Type B pancreatic cell (in vitro differentiated cells): ENCODE measurements at regions not wholly inside any gene's neighbourhood (a gene's known extent, or its start where the extent isn't known, plus 50 kb on each side); places are given as distances from the start of the nearest gene placed in this dataset.
A peak's percentile ranks its signal among the peaks of the same experiment; 100 is the strongest.

Experiments
- DNase-seq: peaks from one replicate; pipeline ENCODE4 v3.0.0; 2021; ENCODE audit warnings: mixed read lengths; ENCODE audit not compliant: unreplicated experiment; ENCODE audit errors: extremely low spot score
- H3K27ac Mint-ChIP-seq: 2 replicates; pipeline ENCODE4 v1.8.0; 2021; ENCODE audit warnings: mild to moderate bottlenecking, mixed read lengths
- H3K27me3 Mint-ChIP-seq: 2 replicates; pipeline ENCODE4 v1.8.0; 2021; ENCODE audit warnings: mixed read lengths
- H3K36me3 Mint-ChIP-seq: 2 replicates; pipeline ENCODE4 v1.8.0; 2021; ENCODE audit warnings: mixed read lengths
- H3K4me1 Mint-ChIP-seq: one replicate; pipeline ENCODE4 v1.8.0; 2021; ENCODE audit warnings: mixed read lengths; ENCODE audit not compliant: unreplicated experiment
- H3K4me3 Mint-ChIP-seq: 2 replicates; pipeline ENCODE4 v1.8.0; 2021; ENCODE audit warnings: mild to moderate bottlenecking, mixed read lengths
- H3K9me3 Mint-ChIP-seq: 2 replicates; pipeline ENCODE4 v1.8.0; 2021; ENCODE audit warnings: mixed read lengths
- TF ChIP-seq, protein P1 (sequence below): fragments of 200-600 bp; sonication (generic); conservative IDR thresholded peaks from 2 replicates; pipeline ENCODE4 v1.5.0; 2021; ENCODE audit warnings: antibody characterized with exemption, mild to moderate bottlenecking

DNA sequence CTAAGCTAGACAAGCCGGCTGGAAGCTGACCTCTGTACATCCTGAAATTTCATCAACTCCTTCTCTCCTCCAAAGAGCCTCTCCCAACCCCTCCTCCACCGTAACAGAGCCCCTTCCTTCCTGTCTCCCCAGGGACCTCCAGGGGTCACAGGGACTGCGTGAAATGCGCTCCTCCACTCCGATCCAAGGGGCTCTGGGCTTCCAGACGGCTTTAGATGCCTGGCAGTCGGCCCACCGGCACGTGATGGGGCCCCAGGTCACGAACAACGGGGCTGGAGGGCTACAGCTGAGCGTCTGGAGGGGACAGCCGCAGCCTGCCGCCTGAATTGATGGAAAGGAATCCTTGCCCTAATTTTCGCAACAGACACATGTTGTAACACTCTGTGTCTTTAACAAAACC is 264.1 kb downstream of the MN1 start:
- peaks cover 37% of the 10 kb centered on the region for H3K27me3 Mint-ChIP-seq
- no peaks in the 10 kb centered on the region for H3K9me3 Mint-ChIP-seq
- H3K27ac Mint-ChIP-seq = peak overlapping the region; percentile 34
- TF ChIP-seq, protein P1, sequence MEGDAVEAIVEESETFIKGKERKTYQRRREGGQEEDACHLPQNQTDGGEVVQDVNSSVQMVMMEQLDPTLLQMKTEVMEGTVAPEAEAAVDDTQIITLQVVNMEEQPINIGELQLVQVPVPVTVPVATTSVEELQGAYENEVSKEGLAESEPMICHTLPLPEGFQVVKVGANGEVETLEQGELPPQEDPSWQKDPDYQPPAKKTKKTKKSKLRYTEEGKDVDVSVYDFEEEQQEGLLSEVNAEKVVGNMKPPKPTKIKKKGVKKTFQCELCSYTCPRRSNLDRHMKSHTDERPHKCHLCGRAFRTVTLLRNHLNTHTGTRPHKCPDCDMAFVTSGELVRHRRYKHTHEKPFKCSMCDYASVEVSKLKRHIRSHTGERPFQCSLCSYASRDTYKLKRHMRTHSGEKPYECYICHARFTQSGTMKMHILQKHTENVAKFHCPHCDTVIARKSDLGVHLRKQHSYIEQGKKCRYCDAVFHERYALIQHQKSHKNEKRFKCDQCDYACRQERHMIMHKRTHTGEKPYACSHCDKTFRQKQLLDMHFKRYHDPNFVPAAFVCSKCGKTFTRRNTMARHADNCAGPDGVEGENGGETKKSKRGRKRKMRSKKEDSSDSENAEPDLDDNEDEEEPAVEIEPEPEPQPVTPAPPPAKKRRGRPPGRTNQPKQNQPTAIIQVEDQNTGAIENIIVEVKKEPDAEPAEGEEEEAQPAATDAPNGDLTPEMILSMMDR = no peak
- H3K4me1 Mint-ChIP-seq = peaks cover 47% of the 10 kb centered on the region
- no peaks in the 10 kb centered on the region for H3K36me3 Mint-ChIP-seq
- peak; percentile 78 for DNase-seq
- H3K4me3 Mint-ChIP-seq = peak overlapping the region; percentile 44

DNA sequence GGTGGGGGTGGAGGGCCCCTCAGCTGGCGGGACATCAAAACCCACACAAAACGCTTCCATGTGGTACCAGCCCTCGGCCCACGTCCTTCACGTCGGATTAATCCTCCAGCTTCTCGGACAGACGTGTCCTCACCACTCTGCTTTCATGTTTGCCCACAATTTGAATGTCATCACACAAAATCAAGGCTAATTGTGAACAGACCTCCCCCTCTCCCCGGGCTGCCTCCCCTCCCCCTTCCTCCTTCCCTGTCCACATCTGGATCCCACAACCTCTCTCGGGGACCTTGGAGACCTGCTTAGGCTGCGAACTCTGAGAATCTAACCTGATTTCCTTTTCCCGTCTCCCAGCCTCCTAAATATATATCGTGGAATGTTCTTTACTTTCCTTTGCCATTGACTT is 262.9 kb downstream of the MN1 start:
- no peak overlapping the region for H3K4me3 Mint-ChIP-seq
- H3K27me3 Mint-ChIP-seq = peaks cover 33% of the 10 kb centered on the region
- H3K27ac Mint-ChIP-seq = no peak overlapping the region
- DNase-seq = no peak
- no peaks in the 10 kb centered on the region for H3K36me3 Mint-ChIP-seq
- TF ChIP-seq, protein P1 = no peak
- H3K4me1 Mint-ChIP-seq = peaks cover 37% of the 10 kb centered on the region
- no peaks in the 10 kb centered on the region for H3K9me3 Mint-ChIP-seq

DNA sequence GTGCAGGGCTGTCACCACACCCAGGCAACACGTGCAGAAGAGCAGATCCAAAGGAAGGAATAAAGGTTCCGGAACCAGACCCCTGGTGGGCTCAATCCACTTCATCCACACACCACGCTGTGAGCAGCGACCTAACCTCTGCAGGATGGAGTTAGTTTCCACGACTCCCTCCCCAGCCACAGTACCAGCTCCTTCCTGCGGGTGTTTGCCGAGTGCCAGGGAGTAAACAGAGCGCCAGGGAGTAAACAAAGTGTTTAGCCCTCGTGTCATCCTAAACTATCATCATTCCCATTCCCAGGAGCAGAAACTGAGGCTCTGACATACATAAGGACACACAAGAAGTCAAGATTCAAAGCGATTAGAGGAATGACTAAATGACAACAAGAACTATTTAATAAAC is 261.3 kb downstream of the MN1 start:
- H3K27ac Mint-ChIP-seq = no peak overlapping the region
- H3K4me1 Mint-ChIP-seq = peaks cover 37% of the 10 kb centered on the region
- TF ChIP-seq, protein P1 = peak; percentile 42
- no peak for DNase-seq
- no peak overlapping the region for H3K4me3 Mint-ChIP-seq
- no peaks in the 10 kb centered on the region for H3K36me3 Mint-ChIP-seq
- H3K27me3 Mint-ChIP-seq = peaks cover 36% of the 10 kb centered on the region
- no peaks in the 10 kb centered on the region for H3K9me3 Mint-ChIP-seq

DNA sequence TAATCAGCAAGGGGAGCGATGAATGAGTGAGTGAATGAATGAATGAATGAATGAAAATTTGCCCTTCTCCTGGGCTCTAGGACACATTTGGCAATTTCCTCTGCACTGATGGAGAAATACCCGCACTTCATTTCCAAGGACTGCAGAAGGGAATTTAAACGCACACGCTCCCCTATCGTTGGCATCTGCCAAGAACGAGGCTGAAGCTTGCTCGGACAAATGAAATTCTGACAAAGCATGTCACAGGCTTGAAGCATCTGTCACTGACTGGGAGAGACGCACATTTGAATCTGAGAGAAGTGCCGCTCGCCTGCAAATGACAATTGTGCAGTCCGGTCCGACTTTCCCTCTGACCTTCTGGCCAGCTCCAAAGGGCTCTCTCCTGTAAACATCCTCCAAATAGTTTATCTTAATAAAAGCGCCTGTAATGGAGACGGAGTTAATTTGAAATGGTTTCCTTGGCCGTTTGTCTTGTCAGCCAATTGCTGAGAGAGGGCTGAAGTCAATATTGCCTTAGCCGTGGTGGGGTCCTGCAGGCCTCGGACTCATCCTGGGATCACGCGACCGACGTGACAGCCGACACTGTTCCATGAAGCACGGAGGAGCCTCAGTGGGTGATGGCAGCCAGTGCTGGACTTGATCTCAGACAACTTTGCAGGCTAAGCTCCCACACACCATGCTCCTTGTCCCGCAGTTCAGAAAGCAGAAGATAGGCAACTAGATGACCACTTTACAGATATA is 260.7 kb downstream of the MN1 start:
- no peaks in the 10 kb centered on the region for H3K36me3 Mint-ChIP-seq
- H3K9me3 Mint-ChIP-seq = no peaks in the 10 kb centered on the region
- no peak overlapping the region for H3K27ac Mint-ChIP-seq
- DNase-seq = no peak
- TF ChIP-seq, protein P1 = peak; percentile 14
- H3K27me3 Mint-ChIP-seq = peaks cover 39% of the 10 kb centered on the region
- peak overlapping the region; percentile 40 for H3K4me3 Mint-ChIP-seq
- H3K4me1 Mint-ChIP-seq = peaks cover 41% of the 10 kb centered on the region

DNA sequence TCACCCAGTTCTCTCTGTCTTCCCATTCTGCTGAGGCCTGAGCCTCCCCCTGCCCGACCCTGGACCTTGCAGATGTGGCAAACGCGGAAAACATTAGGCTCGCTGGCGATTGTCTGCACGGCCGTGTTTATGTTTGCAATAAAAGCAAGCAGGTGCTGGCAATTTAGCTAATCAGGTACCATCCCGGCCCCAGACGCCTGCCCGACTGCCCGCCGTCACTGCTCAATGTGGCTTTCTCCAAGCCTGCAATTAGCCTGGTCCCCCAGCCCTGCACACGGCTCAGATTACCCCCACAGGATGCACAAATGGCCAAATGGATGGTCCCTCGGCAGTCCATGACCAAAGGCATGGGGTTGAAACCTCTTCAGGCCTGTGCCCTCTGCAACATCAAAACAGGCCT is 259.7 kb downstream of the MN1 start:
- peaks cover 39% of the 10 kb centered on the region for H3K4me1 Mint-ChIP-seq
- peaks cover 39% of the 10 kb centered on the region for H3K27me3 Mint-ChIP-seq
- TF ChIP-seq, protein P1 = no peak
- no peak overlapping the region for H3K4me3 Mint-ChIP-seq
- no peaks in the 10 kb centered on the region for H3K9me3 Mint-ChIP-seq
- no peak overlapping the region for H3K27ac Mint-ChIP-seq
- no peak for DNase-seq
- no peaks in the 10 kb centered on the region for H3K36me3 Mint-ChIP-seq
